ENCODE measurements at regions not wholly inside any gene's neighbourhood (a gene's known extent, or its start where the extent isn't known, plus 50 kb on each side); places are given as distances from the start of the nearest gene placed in this dataset.

GRCh38 chr4:27775156-27775555 is 914.5 kb downstream of the STIM2 start:
- no peak for TF ChIP-seq CTCF (IDR thresholded peaks at IDR 0.05; ENCODE audit: insufficient read depth, low read length)
- no peak for TF ChIP-seq POLR2AphosphoS5 (IDR thresholded peaks at IDR 0.05; ENCODE audit: low read depth)

All from HL-60 (cell line).